ENCODE measurements at regions not wholly inside any gene's neighbourhood (a gene's known extent, or its start where the extent isn't known, plus 50 kb on each side); places are given as distances from the start of the nearest gene placed in this dataset.

DNA sequence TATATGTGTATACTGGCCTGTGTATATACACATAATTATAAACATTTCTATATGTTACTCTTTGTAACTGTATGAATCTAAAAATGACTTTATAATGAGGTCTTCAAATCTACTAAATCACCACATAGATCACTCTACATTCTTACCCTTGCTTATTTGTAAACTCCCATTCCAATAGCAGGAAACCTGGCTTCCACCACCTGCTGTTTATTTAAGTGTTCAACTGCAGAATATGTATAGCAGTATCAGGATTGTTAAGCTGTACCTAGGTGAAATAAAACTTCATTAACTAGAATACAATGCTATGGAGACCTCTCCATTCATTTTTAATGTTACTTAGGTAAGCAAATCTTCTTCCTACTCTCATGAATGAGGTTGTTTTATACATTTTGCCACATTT, 1351.1 kb upstream of the B3GALT2 start:
- TF ChIP-seq TAF1 (IDR thresholded peaks at IDR 0.05; ENCODE audit: borderline replicate concordance, insufficient read depth, low read length) (no peak), FOXP2 (optimal IDR thresholded peaks at IDR 0.05; ENCODE audit: borderline replicate concordance, extremely low read depth, extremely low read length, insufficient read depth) (no peak), POLR2AphosphoS5 (IDR thresholded peaks at IDR 0.05; ENCODE audit: low read depth, low read length) (no peak)

- TF ChIP-seq FOXP2 (optimal IDR thresholded peaks at IDR 0.05; ENCODE audit: borderline replicate concordance, extremely low read depth, extremely low read length, insufficient read depth): no peak
- no peak for TF ChIP-seq SIN3A (IDR thresholded peaks at IDR 0.05; ENCODE audit: borderline replicate concordance, insufficient read depth, low read length)
- TF ChIP-seq TAF1 (IDR thresholded peaks at IDR 0.05; ENCODE audit: borderline replicate concordance, insufficient read depth, low read length): no peak
- no peak for TF ChIP-seq POLR2AphosphoS5 (IDR thresholded peaks at IDR 0.05; ENCODE audit: low read depth, low read length)
- TF ChIP-seq, protein P1, sequence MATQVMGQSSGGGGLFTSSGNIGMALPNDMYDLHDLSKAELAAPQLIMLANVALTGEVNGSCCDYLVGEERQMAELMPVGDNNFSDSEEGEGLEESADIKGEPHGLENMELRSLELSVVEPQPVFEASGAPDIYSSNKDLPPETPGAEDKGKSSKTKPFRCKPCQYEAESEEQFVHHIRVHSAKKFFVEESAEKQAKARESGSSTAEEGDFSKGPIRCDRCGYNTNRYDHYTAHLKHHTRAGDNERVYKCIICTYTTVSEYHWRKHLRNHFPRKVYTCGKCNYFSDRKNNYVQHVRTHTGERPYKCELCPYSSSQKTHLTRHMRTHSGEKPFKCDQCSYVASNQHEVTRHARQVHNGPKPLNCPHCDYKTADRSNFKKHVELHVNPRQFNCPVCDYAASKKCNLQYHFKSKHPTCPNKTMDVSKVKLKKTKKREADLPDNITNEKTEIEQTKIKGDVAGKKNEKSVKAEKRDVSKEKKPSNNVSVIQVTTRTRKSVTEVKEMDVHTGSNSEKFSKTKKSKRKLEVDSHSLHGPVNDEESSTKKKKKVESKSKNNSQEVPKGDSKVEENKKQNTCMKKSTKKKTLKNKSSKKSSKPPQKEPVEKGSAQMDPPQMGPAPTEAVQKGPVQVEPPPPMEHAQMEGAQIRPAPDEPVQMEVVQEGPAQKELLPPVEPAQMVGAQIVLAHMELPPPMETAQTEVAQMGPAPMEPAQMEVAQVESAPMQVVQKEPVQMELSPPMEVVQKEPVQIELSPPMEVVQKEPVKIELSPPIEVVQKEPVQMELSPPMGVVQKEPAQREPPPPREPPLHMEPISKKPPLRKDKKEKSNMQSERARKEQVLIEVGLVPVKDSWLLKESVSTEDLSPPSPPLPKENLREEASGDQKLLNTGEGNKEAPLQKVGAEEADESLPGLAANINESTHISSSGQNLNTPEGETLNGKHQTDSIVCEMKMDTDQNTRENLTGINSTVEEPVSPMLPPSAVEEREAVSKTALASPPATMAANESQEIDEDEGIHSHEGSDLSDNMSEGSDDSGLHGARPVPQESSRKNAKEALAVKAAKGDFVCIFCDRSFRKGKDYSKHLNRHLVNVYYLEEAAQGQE (IDR thresholded peaks at IDR 0.05; ENCODE audit: insufficient read depth in 1 of 2, low read depth in 2 of 2, low read length in 2 of 2): no peak
Observed at GRCh38 chr1:194535369-194535768, 1349.0 kb upstream of the B3GALT2 start.

DNA sequence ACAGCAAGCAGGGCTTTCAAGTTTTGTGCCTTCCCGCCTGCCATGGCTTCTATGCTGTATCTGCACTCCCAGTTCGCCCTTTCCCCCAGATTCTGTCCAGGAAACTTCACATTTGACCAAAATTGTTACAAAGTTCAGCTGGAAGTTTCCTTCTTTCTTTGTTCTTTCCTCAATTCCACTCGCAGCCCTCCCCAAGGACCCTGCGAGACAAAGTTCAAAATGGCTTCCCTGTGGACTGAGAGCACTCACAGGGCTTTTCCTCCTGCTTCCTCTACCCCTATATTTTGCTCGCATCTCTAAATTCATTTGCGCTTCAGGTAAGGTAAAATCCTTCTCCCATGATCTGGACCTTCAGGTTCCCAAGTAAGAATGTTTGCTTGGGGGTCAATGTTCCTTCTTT, 1348.4 kb upstream of the B3GALT2 start:
- TF ChIP-seq TAF1 (IDR thresholded peaks at IDR 0.05; ENCODE audit: borderline replicate concordance, insufficient read depth, low read length) (no peak), FOXP2 (optimal IDR thresholded peaks at IDR 0.05; ENCODE audit: borderline replicate concordance, extremely low read depth, extremely low read length, insufficient read depth) (no peak), SIN3A (IDR thresholded peaks at IDR 0.05; ENCODE audit: borderline replicate concordance, insufficient read depth, low read length) (no peak), POLR2AphosphoS5 (IDR thresholded peaks at IDR 0.05; ENCODE audit: low read depth, low read length) (no peak)
- TF ChIP-seq, protein P1 (IDR thresholded peaks at IDR 0.05; ENCODE audit: insufficient read depth in 1 of 2, low read depth in 2 of 2, low read length in 2 of 2): no peak

GRCh38 chr1:194533641-194534040, 1347.2 kb upstream of the B3GALT2 start:
- TF ChIP-seq POLR2AphosphoS5 (IDR thresholded peaks at IDR 0.05; ENCODE audit: low read depth, low read length) (no peak), SIN3A (IDR thresholded peaks at IDR 0.05; ENCODE audit: borderline replicate concordance, insufficient read depth, low read length) (no peak), FOXP2 (optimal IDR thresholded peaks at IDR 0.05; ENCODE audit: borderline replicate concordance, extremely low read depth, extremely low read length, insufficient read depth) (no peak), TAF1 (IDR thresholded peaks at IDR 0.05; ENCODE audit: borderline replicate concordance, insufficient read depth, low read length) (no peak)
- TF ChIP-seq, protein P1 (IDR thresholded peaks at IDR 0.05; ENCODE audit: insufficient read depth in 1 of 2, low read depth in 2 of 2, low read length in 2 of 2): no peak

- TF ChIP-seq, protein P1 (IDR thresholded peaks at IDR 0.05; ENCODE audit: insufficient read depth in 1 of 2, low read depth in 2 of 2, low read length in 2 of 2): no peak
- TF ChIP-seq FOXP2 (optimal IDR thresholded peaks at IDR 0.05; ENCODE audit: borderline replicate concordance, extremely low read depth, extremely low read length, insufficient read depth) (no peak), POLR2AphosphoS5 (IDR thresholded peaks at IDR 0.05; ENCODE audit: low read depth, low read length) (no peak), SIN3A (IDR thresholded peaks at IDR 0.05; ENCODE audit: borderline replicate concordance, insufficient read depth, low read length) (no peak), TAF1 (IDR thresholded peaks at IDR 0.05; ENCODE audit: borderline replicate concordance, insufficient read depth, low read length) (no peak)
Observed at GRCh38 chr1:194517567-194517966, 1331.2 kb upstream of the B3GALT2 start.
